H7 (cell line): ENCODE measurements at regions not wholly inside any gene's neighbourhood (a gene's known extent, or its start where the extent isn't known, plus 50 kb on each side); places are given as distances from the start of the nearest gene placed in this dataset.

Source experiments
- DNase-seq: peaks from one replicate; pipeline ENCODE4 v3.0.0; 2012
- H3K27me3 ChIP-seq: 2 replicates; pipeline ENCODE4 v1.6.0; 2011; ENCODE audit warnings: mild to moderate bottlenecking, low read length; ENCODE audit not compliant: control insufficient read depth, insufficient read depth
- H3K36me3 ChIP-seq: replicated peaks from 2 replicates; pipeline ENCODE4 v1.5.1; 2011; ENCODE audit warnings: low read length; ENCODE audit not compliant: control insufficient read depth, insufficient read depth
- H3K4me3 ChIP-seq: 2 replicates; pipeline ENCODE4 v1.5.1; 2011; ENCODE audit warnings: low read depth, mild to moderate bottlenecking, control low read depth, low read length, moderate library complexity; ENCODE audit not compliant: insufficient read depth

GRCh38 chr2:207216457-207216856 lies 50.7 kb upstream of the KLF7 start:
- DNase-seq, result no peak
- no peak overlapping the region for H3K4me3 ChIP-seq
- no peaks in the 10 kb centered on the region for H3K36me3 ChIP-seq
- H3K27me3 ChIP-seq, result no peaks in the 10 kb centered on the region

DNA sequence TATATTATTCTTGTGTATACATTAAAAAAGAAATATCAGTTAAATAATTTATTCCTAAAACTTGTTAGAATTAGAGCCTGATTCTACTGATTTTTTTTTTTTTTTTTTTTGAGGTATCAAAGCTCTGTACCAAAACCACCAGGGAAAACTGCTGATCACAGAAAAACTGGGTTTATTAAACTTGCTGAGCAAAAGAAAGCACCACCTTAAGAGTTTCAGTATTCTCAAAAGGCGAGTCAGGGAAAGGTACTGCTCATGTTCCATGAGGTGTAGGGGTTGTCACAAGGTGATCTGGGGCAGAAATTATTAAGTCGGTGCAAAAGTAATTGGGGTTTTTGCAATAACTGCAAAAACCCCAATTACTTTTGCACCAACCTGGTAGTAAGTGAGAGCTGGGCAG lies 51.7 kb upstream of the KLF7 start:
- Histone ChIP-seq H3K36me3 (no peaks in the 10 kb centered on the region), H3K27me3 (no peaks in the 10 kb centered on the region), H3K4me3 (no peak overlapping the region)
- DNase-seq, result no peak

DNA sequence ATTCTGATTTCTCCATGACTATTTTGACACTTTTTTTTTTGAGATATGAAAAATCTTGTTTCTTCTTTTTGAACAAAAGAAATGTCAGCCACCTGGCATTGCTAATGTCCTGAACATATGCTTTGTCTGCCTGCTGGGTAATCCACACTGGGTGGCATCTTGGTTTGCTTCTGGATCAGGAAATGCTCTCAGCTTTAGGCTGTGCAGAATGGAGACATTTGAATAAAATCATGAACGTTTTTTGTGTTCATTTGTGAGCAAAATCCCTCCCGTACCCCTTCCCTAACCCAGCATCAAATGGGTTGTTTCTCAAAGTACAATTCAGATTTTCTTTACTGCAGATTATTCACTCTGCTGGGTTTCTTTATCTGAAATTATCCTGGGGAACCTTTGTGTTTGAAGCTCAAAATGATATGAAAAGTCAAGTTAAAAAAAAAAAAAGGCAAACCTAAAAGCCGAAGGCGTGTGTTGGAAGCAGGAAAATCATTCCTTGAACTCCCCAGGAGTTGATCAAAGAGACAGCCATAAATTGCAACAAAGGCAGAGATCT lies 53.4 kb upstream of the KLF7 start:
- H3K4me3 ChIP-seq, result no peak overlapping the region
- no peak for DNase-seq
- no peaks in the 10 kb centered on the region for H3K27me3 ChIP-seq
- no peaks in the 10 kb centered on the region for H3K36me3 ChIP-seq

GRCh38 chr2:207219676-207220501 lies 54.1 kb upstream of the KLF7 start:
- no peaks in the 10 kb centered on the region for H3K27me3 ChIP-seq
- H3K4me3 ChIP-seq, result no peak overlapping the region
- H3K36me3 ChIP-seq, result no peaks in the 10 kb centered on the region
- no peak for DNase-seq

- no peaks in the 10 kb centered on the region for H3K36me3 ChIP-seq
- no peak overlapping the region for H3K4me3 ChIP-seq
- no peak for DNase-seq
- H3K27me3 ChIP-seq, result no peaks in the 10 kb centered on the region
These were observed 56.0 kb upstream of the KLF7 start for GRCh38 chr2:207221731-207222130.

- no peak for DNase-seq
- H3K36me3 ChIP-seq, result no peaks in the 10 kb centered on the region
- H3K27me3 ChIP-seq, result no peaks in the 10 kb centered on the region
- no peak overlapping the region for H3K4me3 ChIP-seq
These were observed 57.3 kb upstream of the KLF7 start for GRCh38 chr2:207223051-207223450.

DNA sequence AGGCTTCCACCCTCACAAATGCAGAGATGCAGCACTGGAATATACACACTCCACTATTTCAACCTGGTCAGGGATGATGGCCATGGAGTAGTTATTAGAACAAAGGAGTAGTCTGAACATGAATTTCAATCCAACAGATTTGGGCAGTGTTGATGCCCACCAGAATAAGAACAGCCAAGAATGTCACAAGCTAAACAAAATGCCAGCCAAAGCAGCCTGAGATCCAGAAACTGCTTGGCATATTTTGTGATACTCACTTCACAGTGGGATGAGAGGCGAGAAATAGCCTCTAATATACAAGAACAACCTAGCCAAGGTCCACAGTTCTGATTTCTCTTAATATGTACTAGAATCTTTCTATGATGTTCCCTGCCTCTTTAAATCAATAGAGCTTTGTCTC lies 58.6 kb upstream of the KLF7 start:
- Histone ChIP-seq H3K36me3 (no peaks in the 10 kb centered on the region), H3K4me3 (no peak overlapping the region), H3K27me3 (no peaks in the 10 kb centered on the region)
- no peak for DNase-seq

- H3K27me3 ChIP-seq, result no peaks in the 10 kb centered on the region
- H3K4me3 ChIP-seq, result no peak overlapping the region
- no peak for DNase-seq
- H3K36me3 ChIP-seq, result no peaks in the 10 kb centered on the region
These were observed 59.2 kb upstream of the KLF7 start for GRCh38 chr2:207224791-207225482.

GRCh38 chr2:207225773-207226172 lies 60.0 kb upstream of the KLF7 start:
- no peaks in the 10 kb centered on the region for H3K27me3 ChIP-seq
- no peak for DNase-seq
- no peak overlapping the region for H3K4me3 ChIP-seq
- H3K36me3 ChIP-seq, result no peaks in the 10 kb centered on the region

- Histone ChIP-seq H3K27me3 (no peaks in the 10 kb centered on the region), H3K36me3 (no peaks in the 10 kb centered on the region), H3K4me3 (no peak overlapping the region)
- no peak for DNase-seq
These were observed 60.5 kb upstream of the KLF7 start for GRCh38 chr2:207226243-207226642.

- DNase-seq, result no peak
- no peaks in the 10 kb centered on the region for H3K27me3 ChIP-seq
- H3K36me3 ChIP-seq, result no peaks in the 10 kb centered on the region
- H3K4me3 ChIP-seq, result no peak overlapping the region
These were observed 60.9 kb upstream of the KLF7 start for GRCh38 chr2:207226671-207227061.

- no peaks in the 10 kb centered on the region for H3K36me3 ChIP-seq
- peak overlapping the region; percentile 24 for H3K4me3 ChIP-seq
- DNase-seq, result peak; percentile 78
- no peaks in the 10 kb centered on the region for H3K27me3 ChIP-seq
These were observed 61.5 kb upstream of the KLF7 start for GRCh38 chr2:207227062-207227748.

GRCh38 chr2:207227749-207228145 lies 62.0 kb upstream of the KLF7 start:
- Histone ChIP-seq H3K27me3 (no peaks in the 10 kb centered on the region), H3K4me3 (no peak overlapping the region)
- DNase-seq, result no peak

DNA sequence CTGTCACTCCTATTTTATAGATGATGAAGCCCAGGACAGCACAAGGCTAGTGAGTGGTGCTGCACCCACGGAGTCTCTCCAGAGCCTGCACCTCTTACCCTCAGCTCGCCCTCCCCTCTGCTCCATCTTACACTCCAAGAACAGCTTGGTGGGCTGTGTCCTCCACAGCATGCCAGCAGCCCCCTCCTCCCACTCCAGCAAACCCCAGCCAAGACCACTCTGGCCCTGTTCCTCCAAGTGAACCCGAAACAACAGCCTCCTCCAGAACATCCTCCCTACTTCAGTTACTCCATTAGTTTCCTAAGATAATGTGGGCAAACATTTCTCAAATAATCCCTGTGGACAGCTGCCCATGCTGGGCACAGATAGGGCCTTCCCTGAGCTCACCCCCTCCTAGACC lies 62.7 kb upstream of the KLF7 start:
- DNase-seq, result no peak
- H3K27me3 ChIP-seq, result no peaks in the 10 kb centered on the region
- H3K4me3 ChIP-seq, result no peak overlapping the region
- H3K36me3 ChIP-seq, result no peaks in the 10 kb centered on the region

More at GRCh38 chr2:207227749-207228145, 62.0 kb upstream of the KLF7 start:
- no peaks in the 10 kb centered on the region for H3K36me3 ChIP-seq

DNA sequence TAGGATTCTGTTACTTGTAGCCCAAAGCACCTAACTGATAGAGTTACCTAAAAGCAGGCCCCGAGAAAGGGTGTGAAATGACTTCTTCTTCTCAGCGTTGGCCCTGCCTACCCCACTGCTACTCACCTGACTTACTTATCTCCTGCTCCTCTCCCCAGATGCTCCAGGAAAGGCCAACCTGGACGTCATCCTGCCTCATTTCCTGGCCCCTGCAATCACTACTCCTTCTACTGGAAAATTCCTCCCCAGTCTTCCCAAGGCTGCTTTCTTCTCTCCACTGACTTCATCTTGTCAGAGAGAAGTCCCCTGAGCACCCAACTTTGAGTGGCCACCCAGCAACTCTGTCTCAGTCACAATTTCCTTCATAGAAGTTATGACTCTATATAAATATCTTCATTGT lies 63.4 kb upstream of the KLF7 start:
- DNase-seq, result no peak
- Histone ChIP-seq H3K4me3 (no peak overlapping the region), H3K36me3 (no peaks in the 10 kb centered on the region), H3K27me3 (no peaks in the 10 kb centered on the region)
